ENCODE measurements at regions not wholly inside any gene's neighbourhood (a gene's known extent, or its start where the extent isn't known, plus 50 kb on each side); places are given as distances from the start of the nearest gene placed in this dataset.

DNA sequence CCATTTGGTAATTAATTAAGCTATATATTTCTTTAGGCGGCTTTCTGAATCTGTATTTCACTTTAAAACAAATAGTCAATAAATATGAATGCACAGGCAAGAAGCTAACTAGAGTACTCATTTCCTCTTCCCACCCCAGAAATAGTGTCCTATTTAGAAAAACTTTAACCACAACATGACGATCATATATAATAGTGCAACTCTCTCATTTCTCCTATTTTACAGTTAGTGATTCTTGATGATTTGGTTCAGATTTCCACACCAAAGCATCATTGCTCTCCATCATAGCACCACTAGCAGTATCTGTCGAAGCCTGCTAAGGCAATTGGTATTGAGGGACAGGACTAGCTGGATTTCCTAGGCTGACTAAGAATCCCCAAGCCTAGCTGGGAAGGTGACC lies 184.0 kb upstream of the GALNTL6 start:
- CTCF ChIA-PET = no interaction called here
- TF ChIP-seq, protein P1, sequence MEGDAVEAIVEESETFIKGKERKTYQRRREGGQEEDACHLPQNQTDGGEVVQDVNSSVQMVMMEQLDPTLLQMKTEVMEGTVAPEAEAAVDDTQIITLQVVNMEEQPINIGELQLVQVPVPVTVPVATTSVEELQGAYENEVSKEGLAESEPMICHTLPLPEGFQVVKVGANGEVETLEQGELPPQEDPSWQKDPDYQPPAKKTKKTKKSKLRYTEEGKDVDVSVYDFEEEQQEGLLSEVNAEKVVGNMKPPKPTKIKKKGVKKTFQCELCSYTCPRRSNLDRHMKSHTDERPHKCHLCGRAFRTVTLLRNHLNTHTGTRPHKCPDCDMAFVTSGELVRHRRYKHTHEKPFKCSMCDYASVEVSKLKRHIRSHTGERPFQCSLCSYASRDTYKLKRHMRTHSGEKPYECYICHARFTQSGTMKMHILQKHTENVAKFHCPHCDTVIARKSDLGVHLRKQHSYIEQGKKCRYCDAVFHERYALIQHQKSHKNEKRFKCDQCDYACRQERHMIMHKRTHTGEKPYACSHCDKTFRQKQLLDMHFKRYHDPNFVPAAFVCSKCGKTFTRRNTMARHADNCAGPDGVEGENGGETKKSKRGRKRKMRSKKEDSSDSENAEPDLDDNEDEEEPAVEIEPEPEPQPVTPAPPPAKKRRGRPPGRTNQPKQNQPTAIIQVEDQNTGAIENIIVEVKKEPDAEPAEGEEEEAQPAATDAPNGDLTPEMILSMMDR (IDR thresholded peaks at IDR 0.05; ENCODE audit: low read depth, low read length) = no peak
- peaks cover 5% of the 10 kb centered on the region for H3K9me3 ChIP-seq (ENCODE audit: control insufficient read depth, insufficient read depth, low read length)
- no peak overlapping the region for H3K27ac ChIP-seq (ENCODE audit: low read depth, low read length)
- POLR2A ChIA-PET = no interaction called here
- DNase-seq (ENCODE audit: low read depth, low spot score) = no peak
- no peaks in the 10 kb centered on the region for H3K27me3 ChIP-seq (ENCODE audit: control insufficient read depth, insufficient read depth, low read length)
- no peak overlapping the region for H3K4me3 ChIP-seq (ENCODE audit: low read depth, low read length)

DNA sequence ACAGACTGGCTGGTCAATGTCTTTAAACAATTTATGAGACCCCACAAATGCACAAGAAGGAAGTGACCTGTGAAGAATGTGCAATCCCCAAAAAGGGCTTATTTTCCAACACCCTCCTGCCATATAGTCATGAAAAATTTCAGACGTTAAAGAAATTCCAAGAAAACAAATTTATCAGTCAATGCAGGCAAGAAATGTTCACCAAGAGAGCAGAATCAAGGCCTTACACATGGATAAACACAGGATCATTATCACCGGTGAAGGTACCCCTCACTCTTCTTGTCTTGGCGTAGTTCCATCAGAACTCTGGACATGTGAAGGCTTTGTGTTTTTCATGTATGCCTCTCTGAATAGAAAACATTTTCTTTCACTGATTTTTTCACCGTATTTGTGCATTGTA lies 186.7 kb upstream of the GALNTL6 start:
- DNase-seq (ENCODE audit: low read depth, low spot score) = no peak
- no peak overlapping the region for H3K27ac ChIP-seq (ENCODE audit: low read depth, low read length)
- H3K9me3 ChIP-seq (ENCODE audit: control insufficient read depth, insufficient read depth, low read length) = peaks cover 11% of the 10 kb centered on the region
- TF ChIP-seq, protein P1 (IDR thresholded peaks at IDR 0.05; ENCODE audit: low read depth, low read length) = no peak
- POLR2A ChIA-PET = no interaction called here
- CTCF ChIA-PET = no interaction called here
- H3K4me3 ChIP-seq (ENCODE audit: low read depth, low read length) = no peak overlapping the region
- no peaks in the 10 kb centered on the region for H3K27me3 ChIP-seq (ENCODE audit: control insufficient read depth, insufficient read depth, low read length)

DNA sequence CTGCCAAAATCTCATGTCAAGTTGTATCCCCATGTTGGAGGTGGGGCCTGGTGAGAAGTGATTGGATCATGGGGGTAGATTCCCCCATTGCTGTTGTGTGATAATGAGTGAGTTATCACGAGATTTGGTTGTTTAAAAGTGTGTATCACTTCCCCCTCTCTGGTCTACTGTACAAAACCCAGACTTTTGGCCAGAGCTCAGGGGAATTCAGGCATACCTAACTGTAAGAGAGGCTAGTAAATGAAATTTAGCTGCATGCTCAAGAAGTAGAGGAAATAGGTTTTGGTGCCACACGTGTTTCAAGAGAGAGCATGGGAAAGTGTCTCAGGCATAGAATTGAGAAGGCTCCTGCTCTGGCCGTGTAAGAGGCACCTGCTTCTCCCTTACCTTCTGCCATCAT lies 190.5 kb upstream of the GALNTL6 start:
- TF ChIP-seq, protein P1 (IDR thresholded peaks at IDR 0.05; ENCODE audit: low read depth, low read length) = no peak
- POLR2A ChIA-PET = no interaction called here
- Histone ChIP-seq H3K4me3 (ENCODE audit: low read depth, low read length) (no peak overlapping the region), H3K9me3 (ENCODE audit: control insufficient read depth, insufficient read depth, low read length) (peaks cover 6% of the 10 kb centered on the region), H3K27ac (ENCODE audit: low read depth, low read length) (no peak overlapping the region), H3K27me3 (ENCODE audit: control insufficient read depth, insufficient read depth, low read length) (no peaks in the 10 kb centered on the region)
- CTCF ChIA-PET = no interaction called here
- DNase-seq (ENCODE audit: low read depth, low spot score) = no peak

DNA sequence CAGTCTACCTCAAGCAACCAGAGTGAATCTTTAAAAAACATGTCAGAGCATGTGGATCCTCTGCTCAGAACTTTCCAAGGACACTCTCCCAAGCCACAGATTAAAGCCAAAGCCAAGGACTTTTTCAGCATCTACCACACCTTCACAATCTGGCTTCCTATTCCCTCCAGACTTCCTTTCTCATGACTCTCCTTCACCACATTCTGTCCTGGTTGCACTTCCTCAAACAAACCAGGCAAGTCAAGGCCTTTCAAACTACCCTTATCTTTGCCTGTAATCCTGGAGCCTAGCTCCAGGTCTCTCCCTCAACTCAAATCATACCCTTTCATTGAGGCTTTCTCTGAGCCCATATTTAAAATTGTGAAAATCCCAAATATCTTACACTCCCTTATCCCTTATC lies 191.6 kb upstream of the GALNTL6 start:
- no peak overlapping the region for H3K27ac ChIP-seq (ENCODE audit: low read depth, low read length)
- H3K4me3 ChIP-seq (ENCODE audit: low read depth, low read length) = no peak overlapping the region
- ChIA-PET POLR2A (no interaction called here), CTCF (no interaction called here)
- TF ChIP-seq, protein P1 (IDR thresholded peaks at IDR 0.05; ENCODE audit: low read depth, low read length) = no peak
- DNase-seq (ENCODE audit: low read depth, low spot score) = no peak
- H3K9me3 ChIP-seq (ENCODE audit: control insufficient read depth, insufficient read depth, low read length) = peaks cover 6% of the 10 kb centered on the region
- H3K27me3 ChIP-seq (ENCODE audit: control insufficient read depth, insufficient read depth, low read length) = no peaks in the 10 kb centered on the region

DNA sequence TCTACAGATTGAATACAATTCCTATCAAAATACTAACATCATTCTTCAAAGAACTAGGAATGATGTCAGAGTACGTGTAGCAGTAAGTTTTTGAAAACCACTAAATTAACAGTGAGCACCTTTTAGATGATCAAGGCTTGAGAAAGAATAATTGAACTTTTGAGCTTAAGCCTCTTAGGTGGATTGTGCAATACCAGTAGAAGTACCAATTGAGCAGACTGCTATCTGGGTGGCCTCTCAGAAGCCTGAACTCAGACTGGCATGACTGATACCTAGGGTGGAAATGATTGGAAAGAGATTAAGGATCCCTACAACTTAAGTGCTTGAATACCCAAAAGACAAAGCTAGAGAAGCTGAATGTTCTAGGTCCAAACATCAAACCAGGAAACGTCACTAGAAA lies 200.3 kb upstream of the GALNTL6 start:
- CTCF ChIA-PET = no interaction called here
- POLR2A ChIA-PET = no interaction called here
- Histone ChIP-seq H3K4me3 (ENCODE audit: low read depth, low read length) (no peak overlapping the region), H3K9me3 (ENCODE audit: control insufficient read depth, insufficient read depth, low read length) (peaks cover 17% of the 10 kb centered on the region; the same call in 1 of the 2 replicates), H3K27ac (ENCODE audit: low read depth, low read length) (no peak overlapping the region), H3K27me3 (ENCODE audit: control insufficient read depth, insufficient read depth, low read length) (no peaks in the 10 kb centered on the region)
- TF ChIP-seq, protein P1 (IDR thresholded peaks at IDR 0.05; ENCODE audit: low read depth, low read length) = no peak
- DNase-seq (ENCODE audit: low read depth, low spot score) = no peak
